NOMO-1 treated with dmso at 0.1 percent for 144 hours (cell line): ENCODE measurements at regions not wholly inside any gene's neighbourhood (a gene's known extent, or its start where the extent isn't known, plus 50 kb on each side); places are given as distances from the start of the nearest gene placed in this dataset.
"Not testable (repeated sequence)": the region's sequence is repeated elsewhere in the genome, so short reads cannot be mapped to it uniquely, and the experiment has no call there.

Source experiments
- DNase-seq: peaks from one replicate; lab custom pipeline; 2025; ENCODE audit not compliant: unreplicated experiment; lab: John Stamatoyannopoulos, UW

DNA sequence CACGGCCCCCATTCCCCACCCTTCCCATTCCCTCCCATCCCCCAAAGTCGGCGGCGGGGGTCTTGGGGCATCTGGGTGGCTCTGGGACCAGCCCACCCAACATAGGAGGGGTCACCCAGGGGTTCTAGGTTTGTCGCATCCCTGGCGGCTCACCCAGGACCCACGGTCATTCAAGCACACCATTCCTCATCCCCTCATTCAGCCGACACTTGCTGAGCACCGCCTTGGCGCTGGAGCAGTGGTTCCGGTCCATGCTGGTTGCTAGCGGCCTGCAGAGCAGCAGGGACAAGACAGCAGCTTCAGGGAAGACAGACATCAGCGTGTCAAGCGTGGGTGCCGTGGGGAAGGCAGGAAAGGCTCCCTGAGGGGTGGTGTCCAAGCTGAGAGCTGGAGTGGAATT lies 50.5 kb upstream of the OTOS start:
- no peak for DNase-seq

DNA sequence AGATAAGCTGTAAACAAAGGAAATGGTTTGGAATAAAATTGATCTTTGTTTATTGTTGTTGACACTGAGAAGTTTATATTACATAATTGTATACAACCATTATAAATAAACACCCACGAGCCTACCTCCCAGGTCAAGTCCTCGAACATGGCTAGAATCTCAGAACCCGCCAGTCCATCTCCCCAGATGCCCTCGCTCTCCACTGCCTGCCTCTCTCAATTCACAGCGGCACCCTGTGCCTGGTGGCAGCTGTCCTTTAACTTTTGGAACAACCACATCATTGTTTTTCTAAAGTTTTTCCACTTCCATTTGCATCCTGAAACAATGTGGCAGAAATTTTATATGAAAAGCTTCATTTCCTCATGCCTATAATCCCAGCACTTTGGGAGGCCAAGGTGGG lies 52.2 kb upstream of the OTOS start:
- no peak for DNase-seq

GRCh38 chr2:240194341-240194762 lies 53.9 kb upstream of the OTOS start:
- DNase-seq, result not testable (repeated sequence)

DNA sequence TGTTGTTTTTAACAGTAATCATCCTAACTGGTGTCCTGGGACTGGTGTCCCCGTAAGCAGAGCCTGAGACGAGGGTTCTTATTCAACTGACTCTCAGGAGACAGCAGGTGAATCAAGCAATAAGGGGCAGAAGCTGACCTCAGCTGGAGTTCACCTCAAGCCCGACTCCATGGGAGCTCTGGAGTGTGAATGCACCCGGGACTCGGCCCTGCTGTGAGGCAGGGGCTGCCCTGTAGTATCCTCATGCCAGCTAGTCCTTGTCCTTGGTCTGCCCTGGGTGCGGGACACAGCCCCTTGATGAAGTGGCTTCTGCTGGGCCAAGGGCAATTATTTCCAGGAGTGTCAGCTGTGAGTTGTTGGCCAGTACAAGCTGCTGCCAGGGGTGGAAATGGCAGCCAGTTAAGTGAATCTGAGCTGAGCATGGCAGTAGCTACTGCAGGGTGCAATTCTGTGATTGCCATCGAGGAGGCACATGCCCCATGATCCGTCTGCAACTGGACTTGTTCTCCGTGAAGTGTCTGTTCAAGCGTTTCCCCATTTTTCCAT lies 54.9 kb upstream of the OTOS start:
- no peak for DNase-seq

GRCh38 chr2:240196716-240197461 lies 56.4 kb upstream of the OTOS start:
- no peak for DNase-seq

- no peak for DNase-seq
These were observed 57.1 kb upstream of the OTOS start for GRCh38 chr2:240197462-240198139.

- no peak for DNase-seq
These were observed 57.8 kb upstream of the OTOS start for GRCh38 chr2:240198226-240198625.

GRCh38 chr2:240199133-240199870 lies 58.8 kb upstream of the OTOS start:
- no peak for DNase-seq

- no peak for DNase-seq
These were observed 60.0 kb upstream of the OTOS start for GRCh38 chr2:240200230-240201051.

DNA sequence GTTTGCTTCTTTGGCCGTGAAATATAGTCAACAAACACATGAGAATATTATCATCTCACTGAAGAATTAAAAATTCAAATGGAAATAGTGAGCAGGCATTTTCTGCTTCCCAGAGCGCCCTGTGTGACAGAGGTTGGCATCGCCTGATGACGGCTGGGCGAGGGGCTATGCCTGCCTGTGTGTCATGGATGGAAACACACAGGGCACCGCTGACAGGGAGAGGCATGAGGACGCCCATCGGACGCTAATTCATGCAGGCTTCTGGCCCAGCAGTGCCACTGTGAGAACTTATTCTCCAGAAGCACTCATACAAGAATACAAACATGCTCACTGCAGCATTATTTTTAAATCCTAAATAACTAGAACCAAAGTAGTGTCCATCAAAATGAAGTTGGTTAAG lies 61.4 kb upstream of the OTOS start:
- DNase-seq, result no peak

DNA sequence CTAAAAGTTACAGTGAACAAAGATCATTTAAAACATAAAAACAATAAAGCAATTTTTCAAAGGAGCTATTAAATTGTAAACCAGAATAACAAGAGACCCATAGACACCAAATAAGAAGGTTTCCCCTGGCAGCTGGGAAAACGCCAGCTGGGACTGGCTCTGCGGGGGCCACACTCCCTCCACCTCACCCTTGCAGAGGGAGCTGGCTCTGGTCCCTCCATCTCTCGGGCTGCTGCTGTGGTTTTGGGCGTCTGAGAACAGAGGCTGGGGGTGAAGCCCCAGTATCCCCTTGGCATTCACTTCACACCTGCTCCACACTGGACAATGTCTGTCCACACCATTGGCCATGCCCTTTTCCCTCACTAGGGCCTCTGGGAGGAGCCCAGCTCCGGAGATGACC lies 62.1 kb upstream of the OTOS start:
- DNase-seq, result no peak

GRCh38 chr2:240203031-240203787 lies 62.8 kb upstream of the OTOS start:
- no peak for DNase-seq

DNA sequence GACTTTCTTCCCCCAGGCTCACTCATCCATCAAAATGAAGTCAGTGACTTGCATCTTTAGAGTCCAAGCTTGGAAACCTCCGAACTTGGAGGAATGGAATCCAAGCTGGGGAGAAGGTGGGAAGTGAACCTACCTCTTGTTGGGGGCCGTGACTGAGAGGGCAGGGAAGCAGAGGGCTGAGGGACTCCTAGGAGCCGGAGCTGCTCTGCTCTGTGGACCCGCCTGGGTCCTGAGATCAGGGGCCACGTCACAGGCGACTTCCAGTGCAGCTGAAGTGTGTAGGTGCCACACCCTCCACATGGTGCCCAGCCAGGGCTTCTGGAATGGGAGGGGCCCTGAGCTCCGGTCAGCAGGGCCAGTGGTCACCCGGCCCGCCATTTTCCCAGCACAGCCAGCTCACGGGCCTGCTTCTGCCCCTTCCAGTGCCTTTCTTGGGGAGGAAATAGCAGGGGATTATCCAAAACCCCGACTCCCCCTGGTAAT lies 63.4 kb upstream of the OTOS start:
- DNase-seq, result no peak

- no peak for DNase-seq
These were observed 64.2 kb upstream of the OTOS start for GRCh38 chr2:240204431-240205276.

- no peak for DNase-seq
These were observed 64.9 kb upstream of the OTOS start for GRCh38 chr2:240205348-240205747.

DNA sequence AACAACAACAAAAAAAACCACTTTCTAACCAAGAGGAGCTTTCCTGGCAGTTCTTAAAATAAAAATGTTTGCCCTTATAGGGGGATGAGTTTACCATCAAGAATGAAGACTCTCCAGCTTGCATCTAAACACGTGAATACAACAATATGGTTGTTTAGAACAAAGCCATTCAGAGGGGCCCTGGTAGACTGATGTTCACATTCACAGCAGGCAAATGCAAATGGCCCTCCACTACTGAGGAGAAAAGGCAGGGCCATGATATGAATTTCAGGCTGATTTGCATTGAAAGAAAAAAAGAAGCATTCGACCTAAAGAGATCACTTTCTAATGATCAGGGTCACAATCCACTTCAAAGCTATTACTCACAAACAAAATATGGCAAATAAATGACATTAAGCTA lies 65.3 kb upstream of the OTOS start:
- DNase-seq, result no peak

GRCh38 chr2:240206630-240207029 lies 66.2 kb upstream of the OTOS start:
- DNase-seq, result no peak

GRCh38 chr2:240207661-240208060 lies 67.2 kb upstream of the OTOS start:
- no peak for DNase-seq

DNA sequence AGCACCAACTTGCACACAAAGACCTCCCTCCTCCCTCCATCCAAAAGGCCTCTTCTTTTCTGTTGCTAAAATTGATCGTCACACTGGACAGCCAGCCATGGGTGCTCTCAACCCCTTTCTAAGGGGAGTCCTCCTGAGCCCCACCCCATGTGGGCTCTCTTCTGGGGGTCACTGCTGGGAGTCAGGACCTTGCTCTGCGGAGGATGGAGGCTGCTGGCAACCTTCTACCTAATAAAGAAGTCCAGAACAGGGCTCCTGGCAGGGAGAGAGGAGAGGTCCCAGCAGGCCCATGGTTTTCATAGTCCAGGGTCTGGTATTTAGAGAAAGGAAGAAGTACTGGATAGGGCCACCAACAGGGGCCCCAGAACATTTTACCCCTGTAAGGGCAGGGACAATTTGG lies 67.6 kb upstream of the OTOS start:
- DNase-seq, result no peak
